ENCODE measurements at regions not wholly inside any gene's neighbourhood (a gene's known extent, or its start where the extent isn't known, plus 50 kb on each side); places are given as distances from the start of the nearest gene placed in this dataset.

- Histone ChIP-seq H4K20me1 (ENCODE audit: insufficient read depth, low read length) (no peaks in the 10 kb centered on the region), H2BK120ac (ENCODE audit: low read depth, low read length) (no peak overlapping the region), H4K5ac (ENCODE audit: low read depth, low read length) (no peak overlapping the region), H3K9me3 (ENCODE audit: control insufficient read depth, insufficient read depth, low read length) (no peaks in the 10 kb centered on the region), H3K79me1 (ENCODE audit: low read depth in 1 of 2, low read length in 2 of 2) (no peaks in the 10 kb centered on the region), H2AK9ac (replicated peaks; ENCODE audit: low read depth, low read length, poor library complexity) (no peak overlapping the region), H3K18ac (ENCODE audit: low read depth, low read length) (no peak overlapping the region), H3K4me1 (ENCODE audit: control insufficient read depth, insufficient read depth, low read length) (peaks cover 7% of the 10 kb centered on the region; the same call in 1 of the 2 replicates), H2BK20ac (ENCODE audit: low read depth, low read length) (no peak overlapping the region), H3K4me3 (ENCODE audit: insufficient read depth, low read depth, low read length) (no peak overlapping the region), H3K4me2 (ENCODE audit: low read depth, low read length) (no peak overlapping the region), H3K9me1 (ENCODE audit: insufficient read depth, low read length) (no peaks in the 10 kb centered on the region; the same call in 1 of the 2 replicates), H3K14ac (replicated peaks; ENCODE audit: low read depth, low read length) (no peak overlapping the region), H3K27me3 (ENCODE audit: control insufficient read depth, insufficient read depth, low read length) (no peaks in the 10 kb centered on the region), H3K27ac (ENCODE audit: insufficient read depth, low read length) (no peak overlapping the region), H3K36me3 (ENCODE audit: control insufficient read depth, insufficient read depth, low read length) (no peaks in the 10 kb centered on the region), H3K56ac (ENCODE audit: extremely low read depth, insufficient read depth, low read length) (no peak overlapping the region), H2AFZ (replicated peaks; ENCODE audit: low read length, poor library complexity) (no peak overlapping the region), H2AK5ac (ENCODE audit: low read depth, low read length) (no peak overlapping the region), H2BK5ac (ENCODE audit: low read depth, low read length, poor library complexity, severe bottlenecking) (no peak overlapping the region), H3K23ac (ENCODE audit: low read depth, low read length) (no peak overlapping the region), H2BK15ac (ENCODE audit: low read depth, low read length) (no peak overlapping the region), H3K9ac (ENCODE audit: low read depth, low read length) (no peak overlapping the region), H4K8ac (ENCODE audit: low read depth in 2 of 2, low read length in 2 of 2) (no peak overlapping the region), H4K91ac (ENCODE audit: insufficient read depth, low read depth, low read length) (no peak overlapping the region), H3K4ac (ENCODE audit: low read depth, low read length) (no peak overlapping the region; the same call in 1 of the 2 replicates)
- no peak for DNase-seq
- in situ Hi-C loops (cut with MboI; ENCODE audit: low sequenced_read_pairs) (no loop called here), intact Hi-C loops (cut with micrococcal nuclease) (no loop called here), dilution Hi-C loops (cut with HindIII; ENCODE audit: low sequenced_read_pairs, unreplicated experiment) (no loop called here)
- ChIA-PET POLR2A (ENCODE audit: unreplicated experiment) (no interaction called here), CTCF (no interaction called here)
- no peak for ATAC-seq (ENCODE audit: low read depth)
- TF ChIP-seq ELK1 (IDR thresholded peaks at IDR 0.05; ENCODE audit: borderline replicate concordance, low read depth, low read length): no peak
- TF ChIP-seq RAD21 (IDR thresholded peaks at IDR 0.05; ENCODE audit: low read length): no peak
- TF ChIP-seq CHD1 (IDR thresholded peaks at IDR 0.05; ENCODE audit: low read depth, low read length): no peak
- TF ChIP-seq RFX5 (IDR thresholded peaks at IDR 0.05; ENCODE audit: low read depth, low read length): no peak
- TF ChIP-seq NFE2L2 (IDR thresholded peaks at IDR 0.05; ENCODE audit: low read depth, low read length): no peak
- no peak for TF ChIP-seq CTCF (conservative IDR thresholded peaks at IDR 0.05; ENCODE audit: low read depth, low read length)
- TF ChIP-seq BHLHE40 (IDR thresholded peaks at IDR 0.05; ENCODE audit: low read depth, low read length): no peak
- no TSS peak for BruUV-seq (replicated peaks)
- WGBS, 2 experiments (ENCODE audit: extremely low coverage in 2 of 2, insufficient read length in 1 of 2): no CpG with 5 or more reads among the region's 4 CpGs
Observed at GRCh38 chr5:89275066-89275855, 392.3 kb upstream of the MEF2C start.
